SK-N-SH (cell line): ENCODE measurements at regions not wholly inside any gene's neighbourhood (a gene's known extent, or its start where the extent isn't known, plus 50 kb on each side); places are given as distances from the start of the nearest gene placed in this dataset.

Experiments
- CTCF ChIA-PET: fragments of 300-600, 350-600 bp; formaldehyde crosslinking; extraction: SDS; loops from one replicate; lab custom pipeline; 2021; lab: Yijun Ruan, JAX
- POLR2A ChIA-PET: fragments of 350-600 bp; sonication (Branson Sonifier 250); formaldehyde crosslinking; extraction: SDS; loops from one replicate; lab custom pipeline; 2020; ENCODE audit warnings: antibody characterized with exemption, inconsistent platforms; lab: Yijun Ruan, JAX
- DNase-seq: peaks from one replicate; pipeline ENCODE4 v3.0.0; 2012
- H2AFZ ChIP-seq: fragments of 200-600 bp; sonication (generic); 2 replicates; pipeline ENCODE4 v1.8.1; 2016; ENCODE audit warnings: antibody characterized with exemption, mild to moderate bottlenecking, low read depth
- H3F3A ChIP-seq: fragments of 200-600 bp; sonication (generic); replicated peaks from 2 replicates; pipeline ENCODE3; 2016; ENCODE audit warnings: antibody characterized with exemption, mild to moderate bottlenecking; ENCODE audit not compliant: insufficient read depth
- H3K27ac ChIP-seq, 2 experiments: fragments of 200-500 bp in 1 of 2; fragments of 200-600 bp in 1 of 2; sonication (Bioruptor generic) in 1 of 2; sonication (generic), shearing (Covaris generic) in 1 of 2; 2 replicates each; pipeline versions ENCODE4 v1.5.1 to v1.6.1; 2014 to 2016; ENCODE audit warnings: low read depth in 2 of 2, inconsistent platforms in 1 of 2, low read length in 1 of 2, mild to moderate bottlenecking in 1 of 2, mixed read lengths in 1 of 2
- H3K27me3 ChIP-seq: fragments of 200-600 bp; sonication (generic), shearing (Covaris generic); 2 replicates; pipeline ENCODE4 v1.6.1; 2016; ENCODE audit warnings: mixed run types; ENCODE audit not compliant: insufficient read depth
- H3K36me3 ChIP-seq, 2 experiments: fragments of 200-500 bp in 1 of 2; fragments of 200-600 bp in 1 of 2; sonication (Bioruptor generic) in 1 of 2; sonication (generic) in 1 of 2; replicated peaks in 1 of 2; 2 replicates each; pipeline versions ENCODE3 to v1.5.1; 2014 to 2016; ENCODE audit warnings: low read length in 1 of 2, mild to moderate bottlenecking in 1 of 2; ENCODE audit not compliant: insufficient read depth in 2 of 2, control insufficient read depth in 1 of 2
- H3K4me1 ChIP-seq, 2 experiments: fragments of 200-500 bp in 1 of 2; fragments of 200-600 bp in 1 of 2; sonication (Bioruptor generic) in 1 of 2; sonication (generic), shearing (Covaris generic) in 1 of 2; 2 replicates each; pipeline versions ENCODE4 v1.5.1 to v1.6.1; 2014 to 2016; ENCODE audit warnings: low read depth in 1 of 2, low read length in 1 of 2, mixed run types in 1 of 2; ENCODE audit not compliant: insufficient read depth in 2 of 2, control insufficient read depth in 1 of 2
- H3K4me2 ChIP-seq: fragments of 200-600 bp; sonication (generic), shearing (Covaris generic); 2 replicates; pipeline ENCODE4 v1.6.1; 2017; ENCODE audit warnings: mixed run types
- H3K4me3 ChIP-seq, 2 experiments: fragments of 200-500 bp in 1 of 2; fragments of 200-600 bp in 1 of 2; sonication (Bioruptor generic) in 1 of 2; sonication (generic), shearing (Covaris generic) in 1 of 2; 2 replicates each; pipeline versions ENCODE4 v1.5.1 to v1.8.1; 2014 to 2016; ENCODE audit warnings: low read depth in 2 of 2, inconsistent platforms in 1 of 2, low read length in 1 of 2, mild to moderate bottlenecking in 1 of 2, mixed read lengths in 1 of 2, moderate library complexity in 1 of 2
- H3K79me2 ChIP-seq: fragments of 200-600 bp; sonication (generic); 2 replicates; pipeline ENCODE4 v1.8.1; 2017; ENCODE audit warnings: mild to moderate bottlenecking; ENCODE audit not compliant: insufficient read depth
- H3K9ac ChIP-seq: fragments of 200-600 bp; sonication (generic); 2 replicates; pipeline ENCODE4 v1.6.1; 2017; ENCODE audit warnings: mixed run types
- H3K9me2 ChIP-seq: fragments of 200-600 bp; sonication (generic); 2 replicates; pipeline ENCODE4 v1.6.1; 2017; ENCODE audit warnings: mixed run types
- H3K9me3 ChIP-seq: fragments of 200-600 bp; sonication (generic); 2 replicates; pipeline ENCODE4 v1.6.1; 2017; ENCODE audit warnings: mixed run types, mild to moderate bottlenecking, moderate library complexity
- H4K20me1 ChIP-seq: fragments of 200-600 bp; sonication (generic); 2 replicates; pipeline ENCODE4 v1.6.1; 2017; ENCODE audit warnings: mild to moderate bottlenecking, mixed run types; ENCODE audit not compliant: insufficient read depth
- ELF1 ChIP-seq: IDR thresholded peaks from 2 replicates; pipeline ENCODE4 v1.4.0; 2012
- EZH2phosphoT487 ChIP-seq: fragments of 200-600 bp; sonication (generic); IDR thresholded peaks from 2 replicates; pipeline ENCODE4 v1.6.1; 2017; ENCODE audit warnings: low read depth, mixed run types, mild to moderate bottlenecking, antibody characterized with exemption, moderate library complexity, borderline replicate concordance
- FOXJ3 ChIP-seq: sonication (generic); formaldehyde crosslinking; IDR thresholded peaks from 2 replicates; pipeline ENCODE4 v1.5.1; 2020; ENCODE audit warnings: mild to moderate bottlenecking, missing genetic modification reagents
- GABPA ChIP-seq: IDR thresholded peaks from 2 replicates; pipeline ENCODE4 v1.4.0; 2012; ENCODE audit warnings: low read depth, mild to moderate bottlenecking
- JUND ChIP-seq: IDR thresholded peaks from 2 replicates; pipeline ENCODE4 v1.4.0; 2012
- POLR2AphosphoS5 ChIP-seq: IDR thresholded peaks from 2 replicates; pipeline ENCODE4 v1.6.1; 2012; ENCODE audit warnings: low read depth, low read length
- RAD21 ChIP-seq: IDR thresholded peaks from 2 replicates; pipeline ENCODE4 v1.6.1; 2012; ENCODE audit warnings: mild to moderate bottlenecking, low read length
- RCOR1 ChIP-seq: fragments of 150-350 bp; IDR thresholded peaks from 2 replicates; pipeline ENCODE4 v1.6.1; 2017; ENCODE audit warnings: antibody characterized with exemption, low read length
- RFX5 ChIP-seq: IDR thresholded peaks from 2 replicates; pipeline ENCODE4 v1.6.1; 2012; ENCODE audit warnings: mild to moderate bottlenecking, improper control_type of control experiment, low read length
- RXRA ChIP-seq: IDR thresholded peaks from 2 replicates; pipeline ENCODE4 v1.4.0; 2012; ENCODE audit warnings: low read depth, mild to moderate bottlenecking, borderline replicate concordance
- SIN3A ChIP-seq: IDR thresholded peaks from 2 replicates; pipeline ENCODE4 v1.6.1; 2012; ENCODE audit warnings: low read depth, mild to moderate bottlenecking, low read length, moderate library complexity, borderline replicate concordance
- SMC3 ChIP-seq: IDR thresholded peaks from 2 replicates; pipeline ENCODE4 v1.6.1; 2012; ENCODE audit warnings: low read depth, low read length, improper control_type of control experiment
- TAF1 ChIP-seq: IDR thresholded peaks from 2 replicates; pipeline ENCODE4 v1.6.1; 2012; ENCODE audit warnings: low read depth, mild to moderate bottlenecking, low read length, moderate library complexity, borderline replicate concordance
- TCF12 ChIP-seq: IDR thresholded peaks from 2 replicates; pipeline ENCODE4 v1.4.0; 2012
- USF1 ChIP-seq: IDR thresholded peaks from 2 replicates; pipeline ENCODE4 v1.4.0; 2012; ENCODE audit warnings: low read depth, borderline replicate concordance
- ZBTB33 ChIP-seq: IDR thresholded peaks from 2 replicates; pipeline ENCODE4 v1.4.0; 2012; ENCODE audit warnings: low read depth, borderline replicate concordance
- WGBS: methylation state at CpG from one replicate; pipeline ENCODE4 v1.1.6; 2017; ENCODE audit warnings: low lambda C conversion rate; 5-methylcytosine and 5-hydroxymethylcytosine counted together
- TF ChIP-seq, protein P1 (sequence below): IDR thresholded peaks from 2 replicates; pipeline ENCODE4 v1.6.1; 2012; ENCODE audit warnings: mild to moderate bottlenecking, low read depth, low read length, moderate library complexity

DNA sequence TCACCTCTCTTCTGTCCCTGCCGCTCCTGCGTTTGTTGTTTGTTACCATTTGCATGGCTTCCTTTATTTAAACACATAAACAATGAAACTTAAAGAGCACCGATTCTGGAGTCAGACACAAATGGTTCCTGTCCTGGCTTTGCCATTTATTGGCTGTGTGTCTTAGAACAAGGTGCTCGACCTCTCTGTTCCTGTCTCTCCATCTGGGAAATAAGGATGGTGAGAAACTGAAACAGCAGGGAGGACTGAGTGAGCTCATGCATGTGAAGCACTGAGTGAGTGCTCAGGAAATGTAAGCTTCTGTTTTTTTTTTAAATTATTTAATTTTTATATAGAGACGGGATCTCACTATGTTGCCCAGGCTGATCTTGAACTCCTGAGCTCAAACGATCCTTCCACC lies 148.2 kb upstream of the WNT4 start:
- Histone ChIP-seq H3K79me2 (no peaks in the 10 kb centered on the region), H3K9me2 (no peaks in the 10 kb centered on the region), H2AFZ (no peak overlapping the region), H3K36me3 (no peaks in the 10 kb centered on the region), H3K27ac (no peak overlapping the region), H3K4me1 (peaks cover 0 to 5% of the 10 kb centered on the region in 2 experiments; a peak in 1 of 4 replicates), H4K20me1 (no peaks in the 10 kb centered on the region), H3F3A (no peaks in the 10 kb centered on the region), H3K9ac (no peak overlapping the region), H3K9me3 (no peaks in the 10 kb centered on the region), H3K4me2 (no peak overlapping the region), H3K4me3 (no peak overlapping the region), H3K27me3 (peaks cover 16% of the 10 kb centered on the region; the same call in 1 of the 2 replicates)
- ChIA-PET POLR2A (no interaction called here), CTCF (interaction anchor here (0.9 to 5.3 kb wide), 3 partner anchors 9 to 125 kb away, joined by 3 to 41 read pairs (median 3); no protein-coding TSS in a partner anchor)
- 44% methylated on average over 6 of the region's 6 CpGs for WGBS
- TF ChIP-seq RCOR1 (no peak), TCF12 (no peak), ZBTB33 (no peak), ELF1 (no peak), JUND (no peak), SIN3A (no peak), RFX5 (no peak), RAD21 (no peak), POLR2AphosphoS5 (no peak), FOXJ3 (CRISPR knock-in tag) (no peak)
- TF ChIP-seq, protein P1, sequence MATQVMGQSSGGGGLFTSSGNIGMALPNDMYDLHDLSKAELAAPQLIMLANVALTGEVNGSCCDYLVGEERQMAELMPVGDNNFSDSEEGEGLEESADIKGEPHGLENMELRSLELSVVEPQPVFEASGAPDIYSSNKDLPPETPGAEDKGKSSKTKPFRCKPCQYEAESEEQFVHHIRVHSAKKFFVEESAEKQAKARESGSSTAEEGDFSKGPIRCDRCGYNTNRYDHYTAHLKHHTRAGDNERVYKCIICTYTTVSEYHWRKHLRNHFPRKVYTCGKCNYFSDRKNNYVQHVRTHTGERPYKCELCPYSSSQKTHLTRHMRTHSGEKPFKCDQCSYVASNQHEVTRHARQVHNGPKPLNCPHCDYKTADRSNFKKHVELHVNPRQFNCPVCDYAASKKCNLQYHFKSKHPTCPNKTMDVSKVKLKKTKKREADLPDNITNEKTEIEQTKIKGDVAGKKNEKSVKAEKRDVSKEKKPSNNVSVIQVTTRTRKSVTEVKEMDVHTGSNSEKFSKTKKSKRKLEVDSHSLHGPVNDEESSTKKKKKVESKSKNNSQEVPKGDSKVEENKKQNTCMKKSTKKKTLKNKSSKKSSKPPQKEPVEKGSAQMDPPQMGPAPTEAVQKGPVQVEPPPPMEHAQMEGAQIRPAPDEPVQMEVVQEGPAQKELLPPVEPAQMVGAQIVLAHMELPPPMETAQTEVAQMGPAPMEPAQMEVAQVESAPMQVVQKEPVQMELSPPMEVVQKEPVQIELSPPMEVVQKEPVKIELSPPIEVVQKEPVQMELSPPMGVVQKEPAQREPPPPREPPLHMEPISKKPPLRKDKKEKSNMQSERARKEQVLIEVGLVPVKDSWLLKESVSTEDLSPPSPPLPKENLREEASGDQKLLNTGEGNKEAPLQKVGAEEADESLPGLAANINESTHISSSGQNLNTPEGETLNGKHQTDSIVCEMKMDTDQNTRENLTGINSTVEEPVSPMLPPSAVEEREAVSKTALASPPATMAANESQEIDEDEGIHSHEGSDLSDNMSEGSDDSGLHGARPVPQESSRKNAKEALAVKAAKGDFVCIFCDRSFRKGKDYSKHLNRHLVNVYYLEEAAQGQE = no peak
- no peak for DNase-seq

- ChIA-PET POLR2A (interaction anchor here (1.3 kb wide), 1 partner anchor 26 kb away, joined by 3 read pairs; no protein-coding TSS in a partner anchor), CTCF (interaction anchor here (0.9 to 5.3 kb wide), 5 partner anchors 9 to 160 kb away, joined by 3 to 41 read pairs (median 4); no protein-coding TSS in a partner anchor)
- DNase-seq = peak; percentile 33
- Histone ChIP-seq H2AFZ (no peak overlapping the region), H3K27ac (no peak overlapping the region), H3K36me3 (no peaks in the 10 kb centered on the region), H3K4me3 (no peak overlapping the region), H3K27me3 (peaks cover 16% of the 10 kb centered on the region; the same call in 1 of the 2 replicates), H3K4me1 (peaks cover 0 to 5% of the 10 kb centered on the region in 2 experiments; a peak in 1 of 4 replicates), H3K79me2 (no peaks in the 10 kb centered on the region), H3K4me2 (no peak overlapping the region), H3K9me2 (no peaks in the 10 kb centered on the region), H3F3A (no peaks in the 10 kb centered on the region), H3K9me3 (no peaks in the 10 kb centered on the region), H4K20me1 (no peaks in the 10 kb centered on the region), H3K9ac (no peak overlapping the region)
- no peak for TF ChIP-seq EZH2phosphoT487
- TF ChIP-seq USF1 = no peak
- no peak for TF ChIP-seq GABPA
- TF ChIP-seq TCF12 = no peak
- no peak for TF ChIP-seq RXRA
- TF ChIP-seq POLR2AphosphoS5 = no peak
- no peak for TF ChIP-seq SMC3
- TF ChIP-seq TAF1 = no peak
- TF ChIP-seq, protein P1 = no peak
Observed at GRCh38 chr1:22291494-22291893, 148.6 kb upstream of the WNT4 start.
